Iris pigment epithelial cell (primary cell): ENCODE measurements at regions not wholly inside any gene's neighbourhood (a gene's known extent, or its start where the extent isn't known, plus 50 kb on each side); places are given as distances from the start of the nearest gene placed in this dataset.
"Not testable (repeated sequence)": the region's sequence is repeated elsewhere in the genome, so short reads cannot be mapped to it uniquely, and the experiment has no call there.

Experiments
- DNase-seq: peaks from one replicate; pipeline ENCODE4 v3.0.0-alpha.2; 2011; ENCODE audit warnings: low read depth

- DNase-seq = no peak
Measured at GRCh38 chr10:126722726-126723125, 52.2 kb upstream of the C10orf90 start.

GRCh38 chr10:126723226-126723625, 52.7 kb upstream of the C10orf90 start:
- DNase-seq = no peak

- no peak for DNase-seq
Measured at GRCh38 chr10:126729314-126729870, 58.9 kb upstream of the C10orf90 start.

- DNase-seq = no peak
Measured at GRCh38 chr10:126730856-126731609, 60.5 kb upstream of the C10orf90 start.

- DNase-seq = no peak
Measured at GRCh38 chr10:126731610-126731990, 61.1 kb upstream of the C10orf90 start.

DNA sequence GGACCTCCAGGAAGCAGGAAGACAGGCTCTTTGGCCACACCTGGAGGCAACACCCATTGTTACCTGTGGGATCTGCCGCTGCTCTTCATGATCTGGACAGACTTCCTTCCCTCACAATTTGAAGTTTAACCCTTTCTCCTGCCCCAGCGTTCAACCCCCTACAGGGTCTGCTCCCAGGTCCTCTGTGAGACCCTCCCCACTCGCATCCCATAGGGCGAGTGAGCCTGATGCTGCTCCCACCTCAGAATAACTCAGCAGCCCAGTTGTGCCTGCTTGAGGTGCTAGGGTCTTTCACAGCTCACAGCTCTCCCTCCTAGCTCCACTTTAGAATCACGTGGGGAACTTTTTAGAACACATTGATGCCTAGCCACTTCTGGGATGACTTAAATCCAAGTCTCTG, 61.8 kb upstream of the C10orf90 start:
- no peak for DNase-seq

DNA sequence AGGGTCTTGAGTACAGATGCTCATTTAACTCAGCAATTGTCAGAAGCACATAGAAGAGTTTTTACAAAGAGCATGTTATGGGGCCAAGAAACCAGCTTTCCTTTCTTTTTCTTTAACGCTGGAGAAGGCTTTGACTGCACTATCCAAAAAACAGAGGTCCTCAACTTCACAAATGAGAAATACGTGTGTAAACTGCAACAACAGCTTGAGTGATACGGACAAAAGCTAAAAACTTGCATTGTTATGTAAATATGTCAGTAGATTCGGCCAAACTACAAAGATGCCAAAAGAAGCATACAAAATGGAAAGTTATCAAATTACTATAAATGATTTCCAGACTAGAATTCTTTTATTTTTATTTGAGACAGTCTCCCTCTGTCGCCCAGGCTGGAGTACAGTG, 62.4 kb upstream of the C10orf90 start:
- DNase-seq = no peak

DNA sequence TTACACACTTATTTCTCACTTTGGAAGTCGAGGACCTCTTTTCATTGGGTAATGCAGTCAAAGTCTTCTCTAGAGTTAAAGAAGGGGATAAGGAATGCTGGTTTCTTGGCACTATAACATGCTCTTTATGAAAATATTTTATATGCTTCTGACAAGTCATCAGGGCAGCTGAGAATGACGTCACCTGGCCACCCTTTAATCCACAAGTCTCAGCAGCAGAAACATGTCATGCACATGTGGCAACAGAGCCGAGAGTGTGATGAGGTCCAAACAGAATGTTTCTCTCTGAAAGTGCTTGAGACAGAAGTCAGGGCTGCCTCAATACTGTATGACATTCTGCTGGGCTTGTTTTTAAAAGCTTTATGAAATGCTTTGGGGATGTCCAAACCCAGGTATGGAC, 63.5 kb upstream of the C10orf90 start:
- no peak for DNase-seq

DNA sequence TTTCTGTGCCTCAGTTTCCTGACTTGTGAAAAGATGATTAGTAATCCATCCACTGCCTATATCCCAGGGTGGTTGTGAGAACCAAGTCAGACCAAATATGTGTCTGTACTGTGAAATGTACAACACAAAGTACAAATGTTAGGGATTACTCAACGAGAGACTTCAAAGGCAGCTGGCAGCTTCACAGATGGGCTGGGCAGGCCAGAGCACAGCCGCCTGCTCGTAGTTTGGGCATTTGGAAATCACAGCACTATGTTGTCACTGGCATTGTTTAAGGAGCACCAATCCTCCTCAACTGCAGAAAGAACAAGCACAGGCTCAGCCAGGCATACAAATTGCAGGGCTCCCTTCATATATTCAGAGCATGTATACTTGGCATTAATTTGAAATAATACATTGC, 64.5 kb upstream of the C10orf90 start:
- no peak for DNase-seq

- DNase-seq = no peak
Measured at GRCh38 chr10:126736142-126736541, 65.6 kb upstream of the C10orf90 start.

- DNase-seq = no peak
Measured at GRCh38 chr10:126736727-126737126, 66.2 kb upstream of the C10orf90 start.

GRCh38 chr10:126738001-126738400, 67.5 kb upstream of the C10orf90 start:
- no peak for DNase-seq

- DNase-seq = no peak
Measured at GRCh38 chr10:126744571-126744970, 74.1 kb upstream of the C10orf90 start.

DNA sequence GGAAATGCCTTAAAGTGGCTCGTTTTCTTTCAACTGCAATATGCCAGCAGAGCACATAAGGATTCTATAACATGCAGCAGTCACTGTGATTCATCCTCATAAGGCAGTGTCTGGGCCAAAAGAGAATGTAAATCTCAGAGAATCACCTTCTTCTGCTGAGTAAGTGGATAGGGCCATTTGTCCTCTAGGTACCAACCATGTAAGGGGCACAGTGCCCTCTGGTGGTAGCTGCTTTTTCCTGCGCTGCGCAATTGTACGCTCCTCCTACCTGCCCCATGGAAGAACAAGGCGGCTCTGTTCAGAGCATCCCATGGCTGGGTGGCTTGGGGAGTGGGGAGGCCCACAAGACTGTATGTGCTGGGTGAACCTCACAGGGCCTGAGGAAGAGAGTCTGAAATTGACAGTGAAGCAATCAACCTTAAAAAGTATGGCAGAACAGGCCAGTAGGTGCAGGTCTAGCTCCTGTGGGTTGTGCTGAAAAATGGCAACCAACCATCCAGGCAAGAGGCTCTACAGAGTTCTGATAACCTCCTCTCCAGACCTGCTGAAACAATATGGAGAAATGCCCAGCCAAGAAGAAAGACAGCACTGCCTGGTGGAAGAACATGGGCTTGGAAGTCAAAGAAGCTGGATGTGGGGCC, 78.6 kb upstream of the C10orf90 start:
- DNase-seq = peak; percentile 75

DNA sequence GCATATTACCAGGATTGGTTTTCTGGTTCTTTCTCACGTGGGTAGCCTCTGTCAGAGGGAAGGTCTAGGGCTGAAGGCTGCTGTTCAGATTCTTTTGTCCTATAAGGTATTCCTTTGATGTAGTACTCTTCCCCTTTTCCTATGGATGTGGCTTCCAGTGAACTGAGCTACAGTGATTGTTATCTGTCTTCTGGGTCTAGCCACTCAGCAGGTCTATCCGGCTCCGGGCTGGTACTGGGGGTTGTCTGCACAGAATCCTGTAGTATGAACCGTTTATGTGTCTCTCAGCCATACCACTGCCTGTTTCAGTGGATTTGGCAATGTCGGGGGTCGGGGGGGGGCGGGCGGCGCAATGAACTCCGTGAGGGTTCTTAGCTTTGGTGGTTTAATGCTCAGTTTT, 84.5 kb upstream of the C10orf90 start:
- no peak for DNase-seq

DNA sequence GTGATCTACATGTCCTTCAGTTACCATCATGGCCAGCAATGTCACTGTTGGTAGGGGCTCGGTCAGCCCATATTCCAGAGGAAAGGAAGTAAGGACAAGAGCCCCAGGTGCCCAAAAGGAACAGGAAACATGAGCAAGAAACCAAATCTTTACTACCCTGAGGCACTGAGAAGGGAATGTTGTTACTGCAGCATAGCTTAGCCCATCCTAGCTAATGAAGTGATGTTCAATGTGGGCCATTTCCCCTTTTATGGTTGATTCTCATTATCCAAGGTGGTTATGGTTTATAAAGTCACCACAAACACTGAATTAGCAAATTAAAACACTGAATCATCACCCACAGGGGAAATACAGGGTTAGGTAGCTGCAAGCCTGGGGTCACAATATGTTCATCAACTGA, 88.4 kb upstream of the C10orf90 start:
- DNase-seq = no peak

DNA sequence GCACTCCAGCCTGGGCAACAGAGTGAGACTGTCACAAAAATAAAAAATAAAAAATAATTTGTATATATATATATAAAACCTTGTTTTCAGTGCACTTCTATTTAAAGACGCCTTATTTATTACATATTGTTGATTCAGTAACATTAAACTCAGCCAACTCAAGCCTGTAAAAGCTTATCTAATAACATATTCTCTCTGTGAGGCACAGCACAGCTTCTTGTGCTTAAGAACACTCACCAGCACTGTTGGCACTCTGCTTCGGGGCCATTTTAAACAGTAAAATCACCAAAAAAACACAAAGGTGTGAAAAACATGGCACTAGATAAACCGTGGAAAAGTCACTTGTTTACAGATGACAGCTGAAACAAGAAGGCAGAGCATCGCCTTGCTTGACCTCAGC, 89.0 kb upstream of the C10orf90 start:
- no peak for DNase-seq

GRCh38 chr10:126766646-126767045, 96.2 kb upstream of the C10orf90 start:
- DNase-seq = not testable (repeated sequence)

GRCh38 chr10:126770809-126771208, 100.3 kb upstream of the C10orf90 start:
- no peak for DNase-seq

DNA sequence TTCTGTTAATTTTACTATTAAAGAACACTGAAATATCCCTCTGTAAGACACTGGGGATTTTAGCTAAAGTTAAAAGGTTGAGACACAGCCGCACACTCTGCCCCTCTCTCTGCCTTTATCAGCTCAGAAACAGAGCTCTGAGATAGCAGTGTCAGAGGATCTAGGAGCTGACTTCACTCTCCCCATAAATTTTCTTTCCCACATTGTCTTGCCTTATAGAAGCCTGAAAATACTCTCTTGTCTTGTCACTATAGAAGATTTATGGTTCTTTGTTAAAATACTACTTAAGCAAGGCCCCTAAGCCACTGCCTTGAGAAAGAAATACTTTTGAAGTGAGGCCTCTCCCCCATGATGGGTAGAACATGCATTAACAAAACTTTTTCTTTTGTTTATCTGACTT, 105.7 kb upstream of the C10orf90 start:
- DNase-seq = no peak

DNA sequence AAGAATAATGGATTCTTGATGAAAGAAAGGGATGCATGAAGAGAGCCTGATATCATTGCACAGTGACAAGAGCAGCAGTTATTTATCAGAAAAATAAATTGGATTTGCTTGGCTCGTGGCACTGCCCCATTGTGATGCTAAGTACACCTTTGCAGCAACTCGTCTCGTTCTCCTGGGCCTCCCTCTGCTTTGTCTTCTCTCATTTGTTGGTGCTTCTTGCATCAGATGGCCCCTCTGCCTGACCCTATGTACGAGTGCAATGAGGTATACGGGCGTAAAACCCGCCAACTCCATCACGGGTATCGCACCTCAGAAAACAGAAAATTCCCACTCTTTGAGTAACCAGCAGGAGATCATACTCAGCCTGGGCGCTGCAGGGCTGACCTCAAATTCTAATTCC, 107.2 kb upstream of the C10orf90 start:
- DNase-seq = no peak

- no peak for DNase-seq
Measured at GRCh38 chr10:126781450-126782216, 111.1 kb upstream of the C10orf90 start.
